ENCODE measurements at regions not wholly inside any gene's neighbourhood (a gene's known extent, or its start where the extent isn't known, plus 50 kb on each side); places are given as distances from the start of the nearest gene placed in this dataset.

DNA sequence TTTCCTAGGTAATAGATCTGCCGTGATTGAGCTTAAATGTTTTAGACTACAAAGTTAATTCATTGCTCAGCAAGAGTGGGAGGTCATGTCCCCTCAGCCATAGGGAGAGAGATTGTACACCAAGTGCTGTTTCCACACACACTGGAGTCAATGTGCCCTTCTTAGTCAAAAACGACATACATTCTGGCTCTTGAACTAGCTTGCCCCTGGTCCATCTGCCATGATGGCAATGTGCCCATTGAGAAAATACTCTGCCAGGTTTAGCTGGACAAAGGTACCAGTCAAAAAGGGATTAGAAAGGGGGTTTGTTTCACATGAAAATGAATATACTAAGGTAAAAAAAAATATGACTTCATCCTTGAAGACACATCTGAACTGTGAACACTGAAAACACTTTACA is 377.1 kb upstream of the ADGRL3 start:
- TF ChIP-seq, protein P1, sequence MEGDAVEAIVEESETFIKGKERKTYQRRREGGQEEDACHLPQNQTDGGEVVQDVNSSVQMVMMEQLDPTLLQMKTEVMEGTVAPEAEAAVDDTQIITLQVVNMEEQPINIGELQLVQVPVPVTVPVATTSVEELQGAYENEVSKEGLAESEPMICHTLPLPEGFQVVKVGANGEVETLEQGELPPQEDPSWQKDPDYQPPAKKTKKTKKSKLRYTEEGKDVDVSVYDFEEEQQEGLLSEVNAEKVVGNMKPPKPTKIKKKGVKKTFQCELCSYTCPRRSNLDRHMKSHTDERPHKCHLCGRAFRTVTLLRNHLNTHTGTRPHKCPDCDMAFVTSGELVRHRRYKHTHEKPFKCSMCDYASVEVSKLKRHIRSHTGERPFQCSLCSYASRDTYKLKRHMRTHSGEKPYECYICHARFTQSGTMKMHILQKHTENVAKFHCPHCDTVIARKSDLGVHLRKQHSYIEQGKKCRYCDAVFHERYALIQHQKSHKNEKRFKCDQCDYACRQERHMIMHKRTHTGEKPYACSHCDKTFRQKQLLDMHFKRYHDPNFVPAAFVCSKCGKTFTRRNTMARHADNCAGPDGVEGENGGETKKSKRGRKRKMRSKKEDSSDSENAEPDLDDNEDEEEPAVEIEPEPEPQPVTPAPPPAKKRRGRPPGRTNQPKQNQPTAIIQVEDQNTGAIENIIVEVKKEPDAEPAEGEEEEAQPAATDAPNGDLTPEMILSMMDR (conservative IDR thresholded peaks at IDR 0.05; ENCODE audit: low read depth, low read length) = no peak
- no peak for TF ChIP-seq EZH2 (IDR thresholded peaks at IDR 0.05; ENCODE audit: low read length, unreplicated experiment)
- no peak for TF ChIP-seq EZH2phosphoT487 (IDR thresholded peaks at IDR 0.05; ENCODE audit: borderline replicate concordance, low read length)

Measured in PC-3 (cell line).